Dedifferentiated amniotic fluid mesenchymal stem cell (primary cell): ENCODE measurements at regions not wholly inside any gene's neighbourhood (a gene's known extent, or its start where the extent isn't known, plus 50 kb on each side); places are given as distances from the start of the nearest gene placed in this dataset.
"Not testable (repeated sequence)": the region's sequence is repeated elsewhere in the genome, so short reads cannot be mapped to it uniquely, and the experiment has no call there.

Experiments used
- DNase-seq: peaks from one replicate; pipeline ENCODE4 v3.0.0-alpha.2; 2016; ENCODE audit errors: extremely low spot score

- DNase-seq: no peak
Measured at GRCh38 chr18:76042511-76042910, 452.5 kb downstream of the ZNF516 start.

DNA sequence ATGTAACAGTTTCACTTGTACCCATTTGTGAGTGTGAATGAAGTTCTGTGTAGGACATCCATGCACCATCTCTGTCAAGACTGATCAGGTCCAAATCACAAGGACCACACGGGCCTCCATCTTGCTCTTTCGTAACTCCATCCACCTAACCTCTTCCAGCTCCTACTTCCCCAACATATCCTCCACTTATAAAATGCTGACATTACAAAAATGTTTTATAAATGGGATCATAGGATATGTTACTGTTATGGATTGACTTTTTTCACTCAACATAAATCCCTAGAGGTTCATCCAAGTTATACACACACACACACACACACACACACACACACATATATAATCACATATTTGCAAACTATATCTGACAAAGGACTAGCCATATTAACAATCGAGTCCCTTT lies 476.8 kb downstream of the ZNF516 start:
- no peak for DNase-seq

DNA sequence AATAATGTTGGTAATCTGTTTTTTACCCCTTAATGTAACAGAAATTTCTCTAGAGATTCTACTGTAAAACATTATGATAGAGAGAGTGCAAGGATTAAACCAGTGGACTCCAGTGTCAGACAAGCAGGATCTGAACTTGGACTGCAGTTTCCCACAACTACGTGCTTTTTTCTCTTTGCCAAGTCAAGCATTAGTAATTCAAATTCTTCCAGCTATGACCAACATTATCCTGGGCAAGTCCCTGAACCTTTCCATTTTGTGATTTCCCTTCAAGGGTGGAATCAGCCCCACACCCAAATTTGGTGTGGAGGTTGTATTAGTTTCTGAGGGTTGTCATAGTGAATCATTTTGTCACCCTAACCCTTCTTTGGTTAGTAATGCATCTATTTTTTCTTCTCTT lies 482.0 kb downstream of the ZNF516 start:
- DNase-seq: no peak

GRCh38 chr18:76005632-76006208 lies 489.3 kb downstream of the ZNF516 start:
- no peak for DNase-seq

DNA sequence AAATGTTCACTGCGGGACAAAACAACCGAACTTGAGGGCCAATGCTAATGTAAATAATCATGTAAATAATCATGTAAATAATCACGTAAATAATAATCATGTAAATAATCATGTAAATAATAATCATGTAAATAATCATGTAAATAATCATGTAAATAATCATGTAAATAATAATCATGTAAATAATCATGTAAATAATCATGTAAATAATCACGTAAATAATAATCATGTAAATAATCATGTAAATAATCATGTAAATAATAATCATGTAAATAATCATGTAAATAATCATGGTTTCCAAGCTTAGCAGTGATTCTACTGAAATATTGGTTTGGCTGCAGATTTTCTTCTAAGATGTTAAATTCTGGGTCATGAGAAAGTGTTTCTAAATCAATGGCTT lies 507.1 kb downstream of the ZNF516 start:
- not testable (repeated sequence) for DNase-seq

DNA sequence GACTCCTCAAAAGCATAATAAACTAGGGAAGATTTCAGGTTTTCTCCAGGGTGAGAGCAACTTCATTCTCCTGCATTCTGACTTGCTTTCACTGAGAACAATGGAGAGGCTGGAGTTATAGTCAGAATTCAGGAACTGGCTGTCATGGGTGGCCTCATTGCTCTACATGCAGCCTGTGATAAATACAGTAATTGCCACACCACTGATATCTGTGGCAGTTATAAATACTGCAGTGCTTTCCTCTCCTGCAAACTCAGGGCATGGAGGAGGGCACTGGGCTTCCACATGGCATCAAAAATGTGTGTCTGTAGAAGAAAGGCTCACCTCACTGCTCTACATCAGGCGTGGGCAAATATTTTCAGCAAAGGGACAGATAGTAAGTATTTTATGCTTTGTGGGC lies 510.2 kb downstream of the ZNF516 start:
- DNase-seq: no peak

DNA sequence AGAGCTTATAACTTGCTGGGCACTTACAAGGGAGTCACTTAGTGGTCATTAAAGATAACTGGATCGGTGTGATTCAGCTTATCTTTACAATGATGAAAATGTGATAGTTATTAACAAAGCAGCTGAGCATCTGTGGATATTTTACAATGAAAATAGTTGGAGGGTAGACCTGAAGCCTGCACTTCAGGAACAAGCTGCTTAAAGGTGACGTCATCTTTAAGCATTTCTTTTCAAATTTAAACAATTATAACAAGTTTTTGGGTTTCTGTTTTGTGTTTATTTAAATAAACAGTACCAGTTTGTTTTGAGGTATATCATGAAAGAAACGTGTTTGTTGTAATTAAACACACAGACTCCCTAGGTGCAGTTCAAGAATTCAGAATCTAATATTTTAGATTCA lies 513.9 kb downstream of the ZNF516 start:
- no peak for DNase-seq

- DNase-seq: peak; percentile 27
Measured at GRCh38 chr18:75977081-75977480, 518.0 kb downstream of the ZNF516 start.

DNA sequence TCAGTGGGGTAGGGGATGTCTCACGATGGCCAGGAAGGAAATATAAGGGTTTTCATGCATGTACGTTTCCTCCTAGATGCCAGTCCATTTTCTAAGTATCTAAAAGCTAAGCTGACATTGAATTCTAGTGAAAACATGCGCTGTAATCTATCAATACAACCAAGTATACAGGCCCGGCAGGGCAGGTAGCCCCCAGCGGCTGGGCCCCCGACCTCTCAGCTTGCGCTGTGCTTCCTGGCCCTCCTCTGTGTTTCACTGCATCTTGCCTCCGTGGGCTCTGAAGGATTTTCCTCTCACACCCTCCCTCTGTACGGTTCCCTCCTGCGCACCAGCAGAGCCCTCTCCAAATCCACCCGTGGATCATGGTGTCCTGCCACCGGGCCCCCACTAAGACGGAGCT lies 524.8 kb downstream of the ZNF516 start:
- DNase-seq: no peak

DNA sequence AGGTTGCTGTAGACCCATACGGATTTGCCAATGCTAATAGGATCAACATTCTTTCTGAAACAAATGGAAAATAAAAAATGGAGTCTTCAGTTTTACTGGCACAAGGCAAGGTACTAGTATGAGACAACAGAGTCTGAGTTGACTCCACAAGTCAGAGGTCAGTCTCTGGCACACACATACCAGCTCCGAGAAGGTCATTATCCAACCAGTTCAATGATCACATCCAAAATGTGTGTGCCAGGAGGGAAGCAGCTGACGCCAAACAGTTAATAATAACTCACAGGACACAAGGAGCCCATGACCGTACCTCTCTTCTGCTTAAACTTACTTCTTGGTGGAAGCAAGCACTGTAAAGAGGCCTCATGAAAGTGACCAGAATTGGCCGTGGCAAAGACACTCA lies 528.6 kb downstream of the ZNF516 start:
- DNase-seq: no peak

GRCh38 chr18:75962036-75962572 lies 532.9 kb downstream of the ZNF516 start:
- DNase-seq: no peak

GRCh38 chr18:75960356-75960755 lies 532.9 kb upstream of the SMIM21 start:
- DNase-seq: not testable (repeated sequence)

GRCh38 chr18:75959150-75959549 lies 531.6 kb upstream of the SMIM21 start:
- no peak for DNase-seq

DNA sequence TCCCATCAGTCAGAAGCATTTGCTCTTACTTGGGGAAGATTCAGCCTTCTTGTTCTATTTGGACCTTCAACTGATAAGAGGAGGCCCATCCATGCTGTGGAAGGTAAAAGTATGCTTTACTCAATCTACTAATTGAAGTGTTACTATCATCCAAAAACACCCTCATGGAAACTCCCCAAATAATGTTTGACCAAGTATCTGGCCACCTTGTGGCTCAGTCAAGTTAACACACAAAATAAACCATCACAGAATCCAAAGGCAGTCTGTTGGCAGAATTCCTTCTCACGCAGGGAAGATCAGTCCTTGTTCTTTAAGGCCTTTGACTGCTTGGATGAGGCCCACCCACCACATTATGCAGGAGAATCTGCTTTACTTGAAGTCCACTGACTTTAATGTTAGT lies 531.2 kb upstream of the SMIM21 start:
- DNase-seq: no peak

GRCh38 chr18:75945265-75945933 lies 517.9 kb upstream of the SMIM21 start:
- no peak for DNase-seq

DNA sequence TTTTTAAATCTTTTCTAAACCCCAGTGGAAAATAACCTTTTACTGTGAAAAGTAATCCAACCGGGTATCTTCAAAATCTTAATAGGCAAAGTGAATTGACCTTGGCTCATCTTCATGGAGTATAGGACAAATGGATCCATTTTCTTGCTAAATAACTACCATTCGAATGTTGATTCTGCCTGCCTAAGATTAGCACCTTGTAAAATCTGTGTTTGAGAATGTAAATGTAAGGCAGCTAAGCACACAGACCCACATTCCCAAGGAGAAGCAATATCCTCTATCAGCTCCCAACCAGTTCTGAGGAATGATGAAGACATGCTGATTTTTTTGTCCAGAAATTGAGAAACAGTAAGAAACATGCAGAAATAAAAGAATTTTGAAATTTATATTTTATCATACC lies 509.8 kb upstream of the SMIM21 start:
- DNase-seq: no peak

GRCh38 chr18:75936862-75937261 lies 509.4 kb upstream of the SMIM21 start:
- DNase-seq: no peak

DNA sequence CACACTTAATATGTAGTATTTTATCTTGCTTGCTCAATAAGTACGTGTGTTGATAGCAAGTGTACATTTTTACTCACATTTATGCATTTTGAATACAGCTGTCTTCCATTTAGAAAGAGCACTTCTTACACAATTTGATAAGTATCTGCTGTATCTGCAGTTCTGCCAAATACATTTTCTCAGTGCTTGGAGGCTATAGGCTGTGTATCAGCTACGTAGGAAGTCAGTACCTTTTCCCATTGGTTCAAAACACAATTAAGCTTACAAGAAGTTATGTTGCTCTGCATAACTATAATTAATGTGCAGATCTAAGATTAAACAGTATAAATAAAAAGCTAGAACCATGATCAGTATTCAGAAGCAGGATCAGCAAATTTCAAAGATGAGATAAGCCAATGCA lies 503.6 kb upstream of the SMIM21 start:
- DNase-seq: no peak

DNA sequence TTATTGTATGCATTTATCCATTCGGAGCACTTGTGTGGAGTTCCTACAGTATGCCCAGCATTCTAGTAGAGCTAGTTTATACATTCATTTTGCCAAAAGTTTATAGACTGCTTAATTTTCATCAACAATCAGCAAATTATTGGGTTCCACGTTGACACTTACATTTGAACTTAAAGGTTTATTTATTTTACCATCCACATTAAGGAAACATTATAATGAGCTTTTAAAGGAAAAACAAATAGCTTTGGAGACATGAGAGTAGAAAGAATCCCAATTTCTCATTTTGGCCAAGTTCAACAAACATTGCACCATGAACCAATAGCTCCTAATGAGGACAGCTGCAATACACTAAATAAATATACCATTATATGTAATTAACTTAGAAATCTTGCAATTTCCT lies 501.2 kb upstream of the SMIM21 start:
- DNase-seq: no peak

- DNase-seq: no peak
Measured at GRCh38 chr18:75927791-75928190, 500.3 kb upstream of the SMIM21 start.

GRCh38 chr18:75926811-75927210 lies 499.3 kb upstream of the SMIM21 start:
- DNase-seq: no peak

DNA sequence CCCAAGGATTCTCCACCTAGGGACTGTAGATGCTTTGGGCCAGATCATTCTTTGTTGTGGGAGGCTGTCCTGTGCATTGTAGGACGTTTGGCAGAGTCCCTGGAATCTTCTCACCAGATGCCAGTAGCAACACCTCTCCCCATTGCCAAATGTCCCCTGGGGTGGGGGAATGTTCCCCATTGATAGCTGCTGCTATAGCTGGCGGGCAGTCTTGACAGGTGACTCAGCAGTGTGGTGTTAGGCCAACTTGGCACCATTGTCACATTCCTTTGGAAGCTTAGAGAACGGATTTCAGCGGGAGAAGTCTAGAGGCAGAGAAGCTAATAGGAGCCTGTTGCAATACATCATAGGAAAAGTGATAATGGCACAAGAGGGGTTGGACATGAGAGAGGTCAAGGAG lies 495.7 kb upstream of the SMIM21 start:
- no peak for DNase-seq

DNA sequence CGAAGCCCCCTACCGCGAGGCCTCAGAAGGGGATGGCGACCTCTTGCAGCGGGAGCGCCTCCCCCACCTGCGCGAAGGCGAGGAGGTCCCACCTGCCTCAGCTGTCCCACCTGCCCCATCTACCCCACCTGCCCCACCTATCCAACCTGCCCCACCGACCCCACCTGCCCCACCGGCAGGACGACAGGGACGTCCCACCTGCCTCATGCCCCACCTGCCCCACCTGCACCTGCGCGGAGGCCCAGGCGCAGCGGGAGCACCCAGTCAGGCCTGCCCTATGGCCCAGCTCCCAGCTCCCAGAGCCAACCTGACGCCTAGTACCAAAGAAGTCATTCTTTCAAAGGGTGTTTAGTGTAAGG lies 489.1 kb upstream of the SMIM21 start:
- DNase-seq: no peak
